Mammary epithelial cell (primary cell): ENCODE measurements at regions not wholly inside any gene's neighbourhood (a gene's known extent, or its start where the extent isn't known, plus 50 kb on each side); places are given as distances from the start of the nearest gene placed in this dataset.

ENCODE experiments used
- EZH2 ChIP-seq: IDR thresholded peaks from 2 replicates; pipeline ENCODE4 v1.6.1; 2012; ENCODE audit warnings: low read length, inconsistent platforms, borderline replicate concordance
- TF ChIP-seq, protein P1 (sequence below), 2 donors: IDR thresholded peaks in 1 of 2; conservative IDR thresholded peaks in 1 of 2; 2 replicates each; pipeline ENCODE4 v1.5.1; 2011 to 2012; ENCODE audit warnings: inconsistent platforms in 2 of 2, low read length in 2 of 2, mild to moderate bottlenecking in 2 of 2, control low read depth in 1 of 2, low read depth in 1 of 2; ENCODE audit not compliant: insufficient read depth in 1 of 2; ENCODE audit errors: extremely low read depth in 1 of 2

DNA sequence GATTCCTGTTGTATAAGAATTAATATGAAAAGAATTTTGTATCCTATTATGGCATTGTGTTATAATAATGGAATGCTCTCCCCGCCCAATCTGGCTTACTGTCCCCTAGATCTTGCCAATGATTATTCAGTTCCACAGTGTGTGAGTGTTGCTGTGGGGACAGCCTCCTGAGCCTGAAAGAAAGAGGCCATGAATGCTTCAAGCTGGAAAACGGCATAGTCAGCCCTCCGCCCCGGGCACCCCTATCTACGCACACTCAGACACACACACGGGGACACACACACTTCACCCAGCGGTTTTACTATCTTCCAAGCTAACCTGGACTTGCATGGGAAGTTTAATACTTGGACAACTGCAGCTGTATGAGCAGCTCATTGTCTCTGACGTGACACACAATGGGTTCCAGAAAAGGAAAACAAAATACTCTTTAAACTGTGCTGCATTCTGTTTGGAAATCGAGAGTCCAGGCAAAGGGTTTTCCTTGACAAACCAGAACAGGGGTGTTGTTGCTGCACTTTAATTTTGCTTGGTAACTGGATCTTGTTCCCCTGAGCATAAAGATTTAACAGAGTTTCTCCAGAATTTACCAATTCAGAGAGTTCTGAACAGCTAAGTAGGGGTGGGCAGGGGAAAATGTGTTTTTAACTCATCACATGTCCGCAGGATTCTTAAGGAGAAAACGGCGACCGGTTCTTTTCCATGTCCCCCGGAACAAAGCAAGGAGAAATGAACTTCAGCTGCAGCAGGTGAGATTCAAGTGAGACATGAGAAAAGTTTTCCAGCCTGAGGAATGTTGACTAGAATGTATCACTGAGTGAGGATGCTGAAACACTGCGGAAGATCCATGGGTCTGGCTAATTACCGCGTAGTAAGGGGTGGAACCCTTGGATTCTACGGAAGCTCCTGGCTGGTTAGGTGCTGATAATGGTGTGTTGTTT lies 472.9 kb downstream of the FOXO1 start:
- TF ChIP-seq, protein P1, sequence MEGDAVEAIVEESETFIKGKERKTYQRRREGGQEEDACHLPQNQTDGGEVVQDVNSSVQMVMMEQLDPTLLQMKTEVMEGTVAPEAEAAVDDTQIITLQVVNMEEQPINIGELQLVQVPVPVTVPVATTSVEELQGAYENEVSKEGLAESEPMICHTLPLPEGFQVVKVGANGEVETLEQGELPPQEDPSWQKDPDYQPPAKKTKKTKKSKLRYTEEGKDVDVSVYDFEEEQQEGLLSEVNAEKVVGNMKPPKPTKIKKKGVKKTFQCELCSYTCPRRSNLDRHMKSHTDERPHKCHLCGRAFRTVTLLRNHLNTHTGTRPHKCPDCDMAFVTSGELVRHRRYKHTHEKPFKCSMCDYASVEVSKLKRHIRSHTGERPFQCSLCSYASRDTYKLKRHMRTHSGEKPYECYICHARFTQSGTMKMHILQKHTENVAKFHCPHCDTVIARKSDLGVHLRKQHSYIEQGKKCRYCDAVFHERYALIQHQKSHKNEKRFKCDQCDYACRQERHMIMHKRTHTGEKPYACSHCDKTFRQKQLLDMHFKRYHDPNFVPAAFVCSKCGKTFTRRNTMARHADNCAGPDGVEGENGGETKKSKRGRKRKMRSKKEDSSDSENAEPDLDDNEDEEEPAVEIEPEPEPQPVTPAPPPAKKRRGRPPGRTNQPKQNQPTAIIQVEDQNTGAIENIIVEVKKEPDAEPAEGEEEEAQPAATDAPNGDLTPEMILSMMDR (conservative IDR thresholded peaks at IDR 0.05 in 1 of 2, IDR thresholded peaks at IDR 0.05 in 1 of 2; ENCODE audit: extremely low read depth in 1 of 2, insufficient read depth in 1 of 2, low read depth in 1 of 2, low read length in 2 of 2), result no peak
- no peak for TF ChIP-seq EZH2
